ENCODE measurements at regions not wholly inside any gene's neighbourhood (a gene's known extent, or its start where the extent isn't known, plus 50 kb on each side); places are given as distances from the start of the nearest gene placed in this dataset.

- TF ChIP-seq CTCF (conservative IDR thresholded peaks at IDR 0.05; ENCODE audit: low read length) (no peak), EZH2phosphoT487 (IDR thresholded peaks at IDR 0.05; ENCODE audit: borderline replicate concordance) (no peak)
Observed at GRCh38 chr1:238214449-238214848, 323.7 kb upstream of the ZP4 start.
